Ammon's horn (tissue), 1 donor: ENCODE measurements at regions not wholly inside any gene's neighbourhood (a gene's known extent, or its start where the extent isn't known, plus 50 kb on each side); places are given as distances from the start of the nearest gene placed in this dataset.

Source experiments
- DNase-seq: peaks from one replicate; pipeline ENCODE4 v3.0.0-alpha.2; 2016; ENCODE audit warnings: low spot score

GRCh38 chr2:162964513-162964912 lies 125.9 kb upstream of the KCNH7 start:
- no peak for DNase-seq

- no peak for DNase-seq
Observed at GRCh38 chr2:162963156-162963555, 124.6 kb upstream of the KCNH7 start.

GRCh38 chr2:162945785-162946184 lies 107.2 kb upstream of the KCNH7 start:
- DNase-seq, result no peak

- no peak for DNase-seq
Observed at GRCh38 chr2:162938387-162938786, 99.8 kb upstream of the KCNH7 start.

- no peak for DNase-seq
Observed at GRCh38 chr2:162934191-162934590, 95.6 kb upstream of the KCNH7 start.

GRCh38 chr2:162932416-162932815 lies 93.8 kb upstream of the KCNH7 start:
- DNase-seq, result no peak

- DNase-seq, result no peak
Observed at GRCh38 chr2:162929571-162929970, 91.0 kb upstream of the KCNH7 start.

GRCh38 chr2:162928356-162928755 lies 89.8 kb upstream of the KCNH7 start:
- no peak for DNase-seq

- no peak for DNase-seq
Observed at GRCh38 chr2:162926907-162927306, 88.3 kb upstream of the KCNH7 start.

GRCh38 chr2:162926501-162926900 lies 87.9 kb upstream of the KCNH7 start:
- no peak for DNase-seq

- no peak for DNase-seq
Observed at GRCh38 chr2:162925595-162925994, 87.0 kb upstream of the KCNH7 start.

- no peak for DNase-seq
Observed at GRCh38 chr2:162919111-162919510, 80.5 kb upstream of the KCNH7 start.

- DNase-seq, result no peak
Observed at GRCh38 chr2:162917626-162918025, 79.1 kb upstream of the KCNH7 start.

GRCh38 chr2:162916286-162916801 lies 77.8 kb upstream of the KCNH7 start:
- DNase-seq, result no peak

- no peak for DNase-seq
Observed at GRCh38 chr2:162915858-162916257, 77.3 kb upstream of the KCNH7 start.

- DNase-seq, result no peak
Observed at GRCh38 chr2:162914161-162914560, 75.6 kb upstream of the KCNH7 start.

GRCh38 chr2:162912787-162913186 lies 74.2 kb upstream of the KCNH7 start:
- no peak for DNase-seq

GRCh38 chr2:162908567-162908966 lies 70.0 kb upstream of the KCNH7 start:
- no peak for DNase-seq

- DNase-seq, result peak; percentile 58
Observed at GRCh38 chr2:162890690-162891311, 52.2 kb upstream of the KCNH7 start.

- no peak for DNase-seq
Observed at GRCh38 chr2:162888652-162889051, 50.1 kb upstream of the KCNH7 start.
